SK-N-SH (cell line): ENCODE measurements at regions not wholly inside any gene's neighbourhood (a gene's known extent, or its start where the extent isn't known, plus 50 kb on each side); places are given as distances from the start of the nearest gene placed in this dataset.

Source experiments
- CTCF ChIP-seq: fragments of 200-600 bp; sonication (generic); IDR thresholded peaks from 2 replicates; pipeline ENCODE4 v1.6.1; 2017; ENCODE audit warnings: antibody characterized with exemption, mild to moderate bottlenecking, moderate library complexity
- ELF1 ChIP-seq: IDR thresholded peaks from 2 replicates; pipeline ENCODE4 v1.4.0; 2012
- FOXJ3 ChIP-seq: sonication (generic); formaldehyde crosslinking; IDR thresholded peaks from 2 replicates; pipeline ENCODE4 v1.5.1; 2020; ENCODE audit warnings: mild to moderate bottlenecking, missing genetic modification reagents
- GABPA ChIP-seq: IDR thresholded peaks from 2 replicates; pipeline ENCODE4 v1.4.0; 2012; ENCODE audit warnings: low read depth, mild to moderate bottlenecking
- MXI1 ChIP-seq: IDR thresholded peaks from 2 replicates; pipeline ENCODE4 v1.6.1; 2012; ENCODE audit warnings: mild to moderate bottlenecking, low read depth, low read length, improper control_type of control experiment
- PBX3 ChIP-seq: IDR thresholded peaks from 2 replicates; pipeline ENCODE4; 2012
- POLR2AphosphoS5 ChIP-seq: IDR thresholded peaks from 2 replicates; pipeline ENCODE4 v1.6.1; 2012; ENCODE audit warnings: low read depth, low read length
- RCOR1 ChIP-seq: fragments of 150-350 bp; IDR thresholded peaks from 2 replicates; pipeline ENCODE4 v1.6.1; 2017; ENCODE audit warnings: antibody characterized with exemption, low read length
- RFX5 ChIP-seq: IDR thresholded peaks from 2 replicates; pipeline ENCODE4 v1.6.1; 2012; ENCODE audit warnings: mild to moderate bottlenecking, improper control_type of control experiment, low read length
- SMC3 ChIP-seq: IDR thresholded peaks from 2 replicates; pipeline ENCODE4 v1.6.1; 2012; ENCODE audit warnings: low read depth, low read length, improper control_type of control experiment
- TAF1 ChIP-seq: IDR thresholded peaks from 2 replicates; pipeline ENCODE4 v1.6.1; 2012; ENCODE audit warnings: low read depth, mild to moderate bottlenecking, low read length, moderate library complexity, borderline replicate concordance
- YY1 ChIP-seq: IDR thresholded peaks from 2 replicates; pipeline ENCODE4 v1.4.0; 2012; ENCODE audit warnings: low read depth, mild to moderate bottlenecking
- TF ChIP-seq, protein P1 (sequence below): IDR thresholded peaks from 2 replicates; pipeline ENCODE4 v1.6.1; 2012; ENCODE audit warnings: mild to moderate bottlenecking, low read depth, low read length, moderate library complexity

DNA sequence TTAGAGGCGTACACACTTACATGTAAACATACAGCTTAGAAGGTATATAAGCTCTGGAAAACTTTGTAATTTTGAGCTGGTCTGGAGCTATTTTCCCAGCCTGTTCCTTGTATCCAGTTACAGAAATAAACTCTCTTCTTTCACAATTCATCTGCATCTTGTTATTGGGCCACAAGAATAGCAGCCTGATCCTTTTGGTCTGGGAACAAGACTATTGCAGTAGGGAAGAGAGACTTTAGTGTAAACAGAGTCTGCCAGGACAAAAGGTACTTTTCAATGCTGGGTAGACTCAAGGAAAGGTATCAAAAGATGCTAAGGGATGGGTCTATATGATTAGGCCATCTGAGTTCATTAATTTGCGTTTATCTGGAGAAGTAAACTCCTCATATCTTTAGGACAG is 728.3 kb downstream of the TYW1 start:
- no peak for TF ChIP-seq CTCF
- no peak for TF ChIP-seq YY1
- TF ChIP-seq POLR2AphosphoS5, result no peak
- no peak for TF ChIP-seq ELF1
- no peak for TF ChIP-seq GABPA
- no peak for TF ChIP-seq TAF1
- no peak for TF ChIP-seq FOXJ3 (CRISPR knock-in tag)
- TF ChIP-seq MXI1, result no peak
- no peak for TF ChIP-seq SMC3
- TF ChIP-seq PBX3, result no peak
- no peak for TF ChIP-seq RCOR1
- no peak for TF ChIP-seq RFX5
- TF ChIP-seq, protein P1, sequence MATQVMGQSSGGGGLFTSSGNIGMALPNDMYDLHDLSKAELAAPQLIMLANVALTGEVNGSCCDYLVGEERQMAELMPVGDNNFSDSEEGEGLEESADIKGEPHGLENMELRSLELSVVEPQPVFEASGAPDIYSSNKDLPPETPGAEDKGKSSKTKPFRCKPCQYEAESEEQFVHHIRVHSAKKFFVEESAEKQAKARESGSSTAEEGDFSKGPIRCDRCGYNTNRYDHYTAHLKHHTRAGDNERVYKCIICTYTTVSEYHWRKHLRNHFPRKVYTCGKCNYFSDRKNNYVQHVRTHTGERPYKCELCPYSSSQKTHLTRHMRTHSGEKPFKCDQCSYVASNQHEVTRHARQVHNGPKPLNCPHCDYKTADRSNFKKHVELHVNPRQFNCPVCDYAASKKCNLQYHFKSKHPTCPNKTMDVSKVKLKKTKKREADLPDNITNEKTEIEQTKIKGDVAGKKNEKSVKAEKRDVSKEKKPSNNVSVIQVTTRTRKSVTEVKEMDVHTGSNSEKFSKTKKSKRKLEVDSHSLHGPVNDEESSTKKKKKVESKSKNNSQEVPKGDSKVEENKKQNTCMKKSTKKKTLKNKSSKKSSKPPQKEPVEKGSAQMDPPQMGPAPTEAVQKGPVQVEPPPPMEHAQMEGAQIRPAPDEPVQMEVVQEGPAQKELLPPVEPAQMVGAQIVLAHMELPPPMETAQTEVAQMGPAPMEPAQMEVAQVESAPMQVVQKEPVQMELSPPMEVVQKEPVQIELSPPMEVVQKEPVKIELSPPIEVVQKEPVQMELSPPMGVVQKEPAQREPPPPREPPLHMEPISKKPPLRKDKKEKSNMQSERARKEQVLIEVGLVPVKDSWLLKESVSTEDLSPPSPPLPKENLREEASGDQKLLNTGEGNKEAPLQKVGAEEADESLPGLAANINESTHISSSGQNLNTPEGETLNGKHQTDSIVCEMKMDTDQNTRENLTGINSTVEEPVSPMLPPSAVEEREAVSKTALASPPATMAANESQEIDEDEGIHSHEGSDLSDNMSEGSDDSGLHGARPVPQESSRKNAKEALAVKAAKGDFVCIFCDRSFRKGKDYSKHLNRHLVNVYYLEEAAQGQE, result no peak
